ENCODE measurements at regions not wholly inside any gene's neighbourhood (a gene's known extent, or its start where the extent isn't known, plus 50 kb on each side); places are given as distances from the start of the nearest gene placed in this dataset.
"Not testable (repeated sequence)": the region's sequence is repeated elsewhere in the genome, so short reads cannot be mapped to it uniquely, and the experiment has no call there.

DNA sequence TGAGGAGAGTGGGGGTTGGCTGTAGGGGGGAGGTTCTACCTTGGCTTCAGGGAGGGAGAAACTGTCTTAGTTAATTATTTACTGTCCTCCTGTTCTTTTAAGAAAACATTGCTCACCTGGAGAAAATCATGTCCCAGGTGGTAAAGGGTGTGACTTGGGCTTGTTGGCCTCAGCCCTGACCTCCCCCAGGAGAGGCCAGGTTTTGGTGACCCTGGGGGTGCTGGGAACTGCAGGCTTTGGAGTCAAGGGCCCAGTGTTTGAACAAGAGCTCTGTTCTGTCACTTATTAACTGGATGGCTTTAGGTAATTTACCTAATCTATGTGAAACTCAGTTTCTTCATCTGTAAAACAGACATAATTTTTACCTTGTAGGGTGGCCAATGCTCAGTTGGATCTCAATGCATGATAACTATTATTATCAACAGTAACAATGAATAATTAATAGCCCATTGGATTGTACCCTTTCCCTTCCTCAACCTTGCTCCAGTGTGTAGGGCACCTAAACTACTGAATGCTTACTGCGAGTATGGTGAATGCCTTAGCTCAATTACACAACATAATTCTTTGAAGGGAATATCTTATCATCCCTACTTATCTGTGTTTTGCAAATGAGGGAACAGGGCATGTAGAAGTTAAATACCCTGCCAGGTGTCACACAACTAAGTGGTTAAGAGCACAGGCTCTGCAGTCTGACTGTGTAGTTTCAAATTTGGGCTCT lies 959.4 kb upstream of the DEFB115 start:
- H3K27ac ChIP-seq; H3K4me1 ChIP-seq; H3K4me3 ChIP-seq; H3K36me3 ChIP-seq (ENCODE audit: insufficient read depth in 1 of 2, low read depth in 1 of 2); ATAC-seq; intact Hi-C loops (cut with DNase I); H3K9me3 ChIP-seq; DNase-seq; H3K27me3 ChIP-seq (ENCODE audit: insufficient read depth in 3 of 3, low read length in 2 of 3): not testable (repeated sequence)
- 83 to 96% (median 91%) methylated on average over 1 of the region's 1 CpG for WGBS, 3 donors

GRCh38 chr20:30300220-30300642 lies 957.2 kb upstream of the DEFB115 start:
- intact Hi-C loops (cut with DNase I); H3K4me1 ChIP-seq; H3K27me3 ChIP-seq (ENCODE audit: insufficient read depth in 3 of 3, low read length in 2 of 3); DNase-seq; H3K9me3 ChIP-seq; H3K36me3 ChIP-seq (ENCODE audit: insufficient read depth in 1 of 2, low read depth in 1 of 2); H3K27ac ChIP-seq; ATAC-seq; H3K4me3 ChIP-seq: not testable (repeated sequence)
- WGBS, 3 donors = 4 to 20% (median 6%) methylated on average over 26 to 33 of the region's 33 CpGs

DNA sequence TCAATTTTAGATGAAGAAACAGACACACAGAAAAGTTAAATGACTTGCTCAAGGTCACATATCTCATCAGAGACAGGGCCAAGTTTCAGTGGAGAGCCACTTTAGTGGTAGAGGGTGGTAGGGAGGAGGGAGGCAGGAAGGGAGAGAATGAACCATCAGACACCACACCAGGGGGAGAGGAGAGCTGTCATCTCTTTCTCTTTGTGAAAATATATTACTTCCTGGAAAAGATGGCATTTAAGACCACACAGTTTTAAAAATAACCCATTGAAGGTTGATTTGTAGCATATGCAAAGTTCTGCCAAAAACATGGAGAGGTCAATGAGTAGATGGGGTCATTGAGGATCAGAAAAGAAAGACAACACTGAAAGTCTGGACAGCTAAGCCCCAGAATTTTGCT lies 954.7 kb upstream of the DEFB115 start:
- H3K36me3 ChIP-seq (ENCODE audit: insufficient read depth in 1 of 2, low read depth in 1 of 2); H3K27me3 ChIP-seq (ENCODE audit: insufficient read depth in 3 of 3, low read length in 2 of 3); ATAC-seq; H3K4me3 ChIP-seq; DNase-seq; H3K9me3 ChIP-seq; intact Hi-C loops (cut with DNase I); H3K27ac ChIP-seq; H3K4me1 ChIP-seq: not testable (repeated sequence)

DNA sequence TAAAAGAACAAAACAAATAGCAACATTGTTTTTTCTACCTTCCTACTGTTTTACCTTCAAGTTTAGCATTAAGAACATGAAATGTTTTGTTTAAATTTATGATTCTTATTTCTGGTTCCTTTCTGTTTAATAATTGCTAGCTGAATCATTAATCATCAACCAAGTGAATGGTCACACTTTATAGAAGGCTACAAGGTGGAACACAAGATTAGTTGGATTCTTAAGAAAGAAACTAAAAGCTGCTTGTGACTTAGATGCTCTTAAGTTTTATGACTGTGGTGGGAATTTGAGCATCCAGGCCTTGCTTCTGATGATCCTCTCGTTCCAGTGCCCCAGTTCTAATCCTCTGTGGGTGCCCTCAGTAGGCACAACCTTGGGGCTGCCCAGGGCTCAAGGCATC lies 947.5 kb upstream of the DEFB115 start:
- H3K27ac ChIP-seq; intact Hi-C loops (cut with DNase I); ATAC-seq; H3K4me3 ChIP-seq; DNase-seq; H3K36me3 ChIP-seq (ENCODE audit: insufficient read depth in 1 of 2, low read depth in 1 of 2); H3K4me1 ChIP-seq; H3K27me3 ChIP-seq (ENCODE audit: insufficient read depth in 3 of 3, low read length in 2 of 3); H3K9me3 ChIP-seq: not testable (repeated sequence)
- 0 to 13% (median 0%) methylated on average over 1 of the region's 1 CpG for WGBS, 3 donors

DNA sequence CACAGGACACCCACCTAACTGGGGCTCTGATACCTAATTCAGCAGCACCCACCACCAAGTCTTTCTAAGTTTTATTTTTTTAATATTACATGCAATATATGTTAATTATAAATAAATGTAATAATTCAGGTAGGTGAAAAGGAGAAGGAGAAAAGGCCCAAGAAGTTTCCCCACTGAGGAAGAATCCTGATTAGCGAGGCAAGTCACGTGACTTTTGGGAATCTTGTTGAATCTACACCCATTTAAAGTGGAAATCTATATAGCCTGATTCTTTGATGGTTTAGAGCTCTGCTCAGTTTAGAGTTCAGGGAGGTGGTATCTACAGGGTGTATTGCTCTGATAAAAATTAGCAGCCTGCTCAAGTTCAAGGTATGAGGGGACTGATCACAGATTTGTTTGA lies 947.1 kb upstream of the DEFB115 start:
- H3K4me3 ChIP-seq; intact Hi-C loops (cut with DNase I); DNase-seq; H3K27me3 ChIP-seq (ENCODE audit: insufficient read depth in 3 of 3, low read length in 2 of 3); H3K9me3 ChIP-seq; ATAC-seq; H3K27ac ChIP-seq; H3K4me1 ChIP-seq; H3K36me3 ChIP-seq (ENCODE audit: insufficient read depth in 1 of 2, low read depth in 1 of 2): not testable (repeated sequence)
- WGBS, 3 donors = 86 to 89% (median 88%) methylated on average over 2 of the region's 2 CpGs

- ATAC-seq; intact Hi-C loops (cut with DNase I): not testable (repeated sequence)
Measured at GRCh38 chr20:30312220-30312619, 945.2 kb upstream of the DEFB115 start.

GRCh38 chr20:30313660-30314059 lies 943.8 kb upstream of the DEFB115 start:
- H3K4me3 ChIP-seq; H3K9me3 ChIP-seq; H3K4me1 ChIP-seq; DNase-seq; H3K27ac ChIP-seq; H3K36me3 ChIP-seq (ENCODE audit: insufficient read depth in 1 of 2, low read depth in 1 of 2); H3K27me3 ChIP-seq (ENCODE audit: insufficient read depth in 3 of 3, low read length in 2 of 3); ATAC-seq; intact Hi-C loops (cut with DNase I): not testable (repeated sequence)
- 23 to 42% (median 38%) methylated on average over 1 of the region's 1 CpG for WGBS, 3 donors

More at GRCh38 chr20:30312220-30312619, 945.2 kb upstream of the DEFB115 start:
- not testable (repeated sequence) for H3K9me3 ChIP-seq; DNase-seq; H3K4me3 ChIP-seq; H3K36me3 ChIP-seq (ENCODE audit: insufficient read depth in 1 of 2, low read depth in 1 of 2); H3K4me1 ChIP-seq; H3K27me3 ChIP-seq (ENCODE audit: insufficient read depth in 3 of 3, low read length in 2 of 3); H3K27ac ChIP-seq
- WGBS, 3 donors = 84 to 94% (median 85%) methylated on average over 3 to 4 of the region's 4 CpGs

GRCh38 chr20:30316063-30316462 lies 941.4 kb upstream of the DEFB115 start:
- 2 to 28% (median 6%) methylated on average over 22 to 23 of the region's 23 CpGs for WGBS, 3 donors
- H3K36me3 ChIP-seq (ENCODE audit: insufficient read depth in 1 of 2, low read depth in 1 of 2); H3K9me3 ChIP-seq; H3K27ac ChIP-seq; H3K4me1 ChIP-seq; H3K4me3 ChIP-seq; intact Hi-C loops (cut with DNase I); H3K27me3 ChIP-seq (ENCODE audit: insufficient read depth in 3 of 3, low read length in 2 of 3); ATAC-seq: not testable (repeated sequence)
- DNase-seq = peak in 1 of 2 donors; percentile 54

- H3K4me3 ChIP-seq; ATAC-seq; intact Hi-C loops (cut with DNase I): not testable (repeated sequence)
Measured at GRCh38 chr20:30316532-30317299, 940.7 kb upstream of the DEFB115 start.

DNA sequence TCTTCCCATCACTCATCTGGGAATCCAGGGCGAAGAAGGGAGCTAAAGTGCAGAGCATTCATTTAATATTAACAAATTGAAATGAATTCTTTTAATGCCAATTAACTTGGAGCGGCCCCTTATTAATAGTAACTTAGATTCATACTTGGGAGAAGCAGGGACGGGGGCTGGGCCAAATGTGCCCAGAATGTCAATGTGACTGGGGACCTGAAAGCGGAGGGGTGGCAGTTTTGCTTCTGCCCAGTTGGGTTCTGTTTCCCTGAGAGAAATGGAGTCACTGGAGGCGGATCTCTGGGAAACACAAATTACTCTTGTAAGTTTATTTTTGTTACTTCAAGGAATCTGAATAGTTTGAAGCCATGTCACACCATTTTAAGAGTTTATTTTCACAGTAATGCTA lies 923.7 kb upstream of the DEFB115 start:
- DNase-seq; H3K4me3 ChIP-seq; ATAC-seq; H3K27me3 ChIP-seq (ENCODE audit: insufficient read depth in 3 of 3, low read length in 2 of 3); H3K36me3 ChIP-seq (ENCODE audit: insufficient read depth in 1 of 2, low read depth in 1 of 2); H3K27ac ChIP-seq; H3K4me1 ChIP-seq; H3K9me3 ChIP-seq; intact Hi-C loops (cut with DNase I): not testable (repeated sequence)
- WGBS, 3 donors = 62 to 74% (median 65%) methylated on average over 5 of the region's 5 CpGs

More at GRCh38 chr20:30316532-30317299, 940.7 kb upstream of the DEFB115 start:
- not testable (repeated sequence) for H3K9me3 ChIP-seq; H3K27me3 ChIP-seq (ENCODE audit: insufficient read depth in 3 of 3, low read length in 2 of 3); H3K4me1 ChIP-seq; DNase-seq; H3K27ac ChIP-seq; H3K36me3 ChIP-seq (ENCODE audit: insufficient read depth in 1 of 2, low read depth in 1 of 2)
- 23 to 31% (median 25%) methylated on average over 45 to 47 of the region's 47 CpGs for WGBS, 3 donors

- H3K4me3 ChIP-seq; ATAC-seq; intact Hi-C loops (cut with DNase I); H3K27ac ChIP-seq; H3K4me1 ChIP-seq; H3K36me3 ChIP-seq (ENCODE audit: insufficient read depth in 1 of 2, low read depth in 1 of 2); H3K27me3 ChIP-seq (ENCODE audit: insufficient read depth in 3 of 3, low read length in 2 of 3); H3K9me3 ChIP-seq; DNase-seq: not testable (repeated sequence)
- 54 to 59% (median 55%) methylated on average over 4 of the region's 4 CpGs for WGBS, 3 donors
Measured at GRCh38 chr20:30337556-30337955, 919.9 kb upstream of the DEFB115 start.
